Activated CD8-positive, alpha-beta T cell treated with anti-CD3 and anti-CD28 coated beads, Interleukin-2, amount 10 ng/mL, durations not matched to agents 7 days and 5 days (primary cell): ENCODE measurements at regions not wholly inside any gene's neighbourhood (a gene's known extent, or its start where the extent isn't known, plus 50 kb on each side); places are given as distances from the start of the nearest gene placed in this dataset.

Source experiments
- ATAC-seq: fragments of 150-1000 bp; cut with Tn5 transposase; one replicate; pipeline ENCODE4 v1.10.0; 2021; ENCODE audit warnings: moderate library complexity
- CTCF ChIA-PET: fragments of 350-600 bp; sonication (Branson Sonifier 250); formaldehyde crosslinking; loops from one replicate; lab custom pipeline; 2021; ENCODE audit warnings: antibody characterized with exemption; lab: Charles Lee
- POLR2A ChIA-PET: fragments of 350-600 bp; sonication (Branson Sonifier 250); formaldehyde crosslinking; loops from one replicate; lab custom pipeline; 2021; ENCODE audit warnings: antibody characterized with exemption; lab: Charles Lee
- DNase-seq: peaks from one replicate; pipeline ENCODE4 v3.0.0-alpha.2; 2020
- H3K27ac Mint-ChIP-seq: one replicate; pipeline ENCODE4 v1.8.0; 2021; ENCODE audit warnings: mild to moderate bottlenecking, mixed read lengths
- H3K27me3 Mint-ChIP-seq: one replicate; pipeline ENCODE4 v1.8.0; 2021; ENCODE audit warnings: low read depth, mixed read lengths
- H3K36me3 Mint-ChIP-seq: one replicate; pipeline ENCODE4 v1.8.0; 2021; ENCODE audit warnings: low read depth, mixed read lengths
- H3K4me1 Mint-ChIP-seq: one replicate; pipeline ENCODE4 v1.8.0; 2021; ENCODE audit warnings: low read depth, mixed read lengths
- H3K4me3 Mint-ChIP-seq: one replicate; pipeline ENCODE4 v1.8.0; 2021; ENCODE audit warnings: mild to moderate bottlenecking, mixed read lengths
- H3K9me3 Mint-ChIP-seq: one replicate; pipeline ENCODE4 v1.8.0; 2022; ENCODE audit warnings: mixed read lengths; ENCODE audit not compliant: insufficient read depth

- CTCF ChIA-PET = no interaction called here
- POLR2A ChIA-PET = no interaction called here
Observed at GRCh38 chr6:104326173-104327001, 533.3 kb downstream of the HACE1 start.

DNA sequence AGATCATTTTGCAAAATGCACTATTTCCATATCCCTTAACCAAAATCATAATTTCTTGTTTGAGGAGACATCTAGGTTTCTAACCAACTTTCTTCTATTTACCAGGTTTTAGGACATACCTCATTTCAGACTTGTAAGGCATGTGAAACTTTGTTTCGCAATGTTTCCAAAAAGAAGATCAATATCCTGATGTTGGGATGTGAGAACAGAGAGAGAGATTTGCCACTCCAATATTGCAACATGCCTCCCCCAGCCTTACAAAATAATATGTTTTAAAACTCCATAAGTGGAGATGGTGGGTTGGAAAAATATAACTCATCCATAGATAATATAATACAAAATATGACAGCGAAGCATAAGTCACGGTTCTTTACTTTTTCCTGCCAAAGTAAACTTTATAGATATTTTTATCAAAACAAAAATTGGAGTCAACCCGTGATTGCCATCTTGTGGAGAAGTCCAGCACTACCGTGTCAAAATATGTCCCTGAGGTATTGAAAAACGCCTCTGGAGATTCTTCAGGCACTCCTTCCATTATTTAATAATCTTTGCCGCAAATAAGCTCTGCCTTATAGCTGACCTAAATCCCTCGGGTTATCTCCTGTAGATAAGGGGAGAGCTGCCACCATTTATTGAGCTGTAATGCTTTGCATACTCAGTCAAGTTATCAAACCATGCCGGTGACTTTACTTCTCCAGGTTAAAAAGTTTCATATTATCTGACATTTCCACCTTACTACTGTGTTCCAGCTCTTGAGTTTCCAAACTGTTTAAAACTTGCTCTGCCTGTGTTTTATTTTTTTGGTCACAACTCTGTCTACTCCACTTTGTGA, 534.2 kb downstream of the HACE1 start:
- ATAC-seq (no peak), DNase-seq (no peak)
- Mint-ChIP-seq H3K36me3 (no peaks in the 10 kb centered on the region), H3K27ac (no peak overlapping the region), H3K4me3 (no peak overlapping the region), H3K4me1 (no peaks in the 10 kb centered on the region), H3K9me3 (no peaks in the 10 kb centered on the region), H3K27me3 (no peaks in the 10 kb centered on the region)
- ChIA-PET POLR2A (no interaction called here), CTCF (no interaction called here)

More at GRCh38 chr6:104326173-104327001, 533.3 kb downstream of the HACE1 start:
- Mint-ChIP-seq H3K9me3 (no peaks in the 10 kb centered on the region), H3K27ac (no peak overlapping the region), H3K4me1 (no peaks in the 10 kb centered on the region), H3K36me3 (no peaks in the 10 kb centered on the region), H3K27me3 (no peaks in the 10 kb centered on the region), H3K4me3 (no peak overlapping the region)
- DNase-seq (no peak), ATAC-seq (no peak)

DNA sequence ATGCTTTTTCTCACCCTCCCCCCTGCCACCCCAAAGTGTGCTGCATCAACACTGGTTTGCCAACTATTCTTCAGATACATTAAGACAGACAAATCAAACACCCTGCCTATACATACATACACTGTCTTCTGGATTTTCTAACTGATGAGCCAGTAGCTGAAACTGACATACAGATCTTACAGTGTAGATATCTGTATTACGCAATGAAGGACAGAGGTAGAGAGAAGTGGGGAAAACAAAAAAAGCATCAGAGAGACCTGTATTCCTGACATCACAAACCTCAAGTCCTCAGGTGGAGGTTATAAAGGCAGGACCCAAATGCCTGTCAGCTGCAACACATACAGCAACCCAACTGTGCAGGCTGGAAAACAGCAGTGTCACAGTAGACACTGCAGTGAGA, 535.4 kb downstream of the HACE1 start:
- DNase-seq = no peak
- H3K27ac Mint-ChIP-seq = no peak overlapping the region
- POLR2A ChIA-PET = no interaction called here
- H3K4me1 Mint-ChIP-seq = no peaks in the 10 kb centered on the region
- CTCF ChIA-PET = no interaction called here
- no peaks in the 10 kb centered on the region for H3K36me3 Mint-ChIP-seq
- no peak for ATAC-seq
- no peak overlapping the region for H3K4me3 Mint-ChIP-seq
- H3K27me3 Mint-ChIP-seq = no peaks in the 10 kb centered on the region
- H3K9me3 Mint-ChIP-seq = no peaks in the 10 kb centered on the region

GRCh38 chr6:104322841-104323240, 536.9 kb downstream of the HACE1 start:
- ATAC-seq = no peak
- H3K4me3 Mint-ChIP-seq = no peak overlapping the region
- no peak overlapping the region for H3K27ac Mint-ChIP-seq
- ChIA-PET POLR2A (no interaction called here), CTCF (interaction anchor here (1.2 kb wide), 1 partner anchor 203 kb away, joined by 3 read pairs; no protein-coding TSS in a partner anchor)
- no peak for DNase-seq
- no peaks in the 10 kb centered on the region for H3K27me3 Mint-ChIP-seq
- no peaks in the 10 kb centered on the region for H3K9me3 Mint-ChIP-seq
- H3K36me3 Mint-ChIP-seq = no peaks in the 10 kb centered on the region
- no peaks in the 10 kb centered on the region for H3K4me1 Mint-ChIP-seq

DNA sequence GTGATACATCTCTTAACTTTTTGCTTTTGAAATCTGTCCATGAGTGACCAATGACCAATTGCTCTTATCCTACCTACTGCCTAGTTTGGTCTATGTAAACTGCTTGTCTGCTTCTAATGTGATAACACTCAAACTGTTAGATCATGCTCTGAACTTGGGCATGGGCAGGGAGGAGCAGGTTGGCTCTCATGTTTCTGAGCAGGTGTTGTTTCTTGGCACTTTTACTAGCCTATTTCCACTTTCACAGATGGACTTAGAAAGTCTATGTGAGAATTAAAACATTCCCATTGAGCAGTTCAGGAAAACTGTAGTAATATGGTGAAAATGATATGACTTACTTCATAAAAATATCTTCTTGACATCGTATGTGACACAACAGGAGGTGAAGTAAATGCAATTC, 538.4 kb downstream of the HACE1 start:
- no peaks in the 10 kb centered on the region for H3K27me3 Mint-ChIP-seq
- H3K36me3 Mint-ChIP-seq = no peaks in the 10 kb centered on the region
- no peaks in the 10 kb centered on the region for H3K9me3 Mint-ChIP-seq
- no peak overlapping the region for H3K27ac Mint-ChIP-seq
- ChIA-PET POLR2A (no interaction called here), CTCF (no interaction called here)
- no peak overlapping the region for H3K4me3 Mint-ChIP-seq
- no peaks in the 10 kb centered on the region for H3K4me1 Mint-ChIP-seq
- DNase-seq (no peak), ATAC-seq (no peak)

GRCh38 chr6:104320896-104321295, 538.8 kb downstream of the HACE1 start:
- DNase-seq (no peak), ATAC-seq (no peak)
- H3K27ac Mint-ChIP-seq = no peak overlapping the region
- H3K36me3 Mint-ChIP-seq = no peaks in the 10 kb centered on the region
- ChIA-PET CTCF (no interaction called here), POLR2A (no interaction called here)
- H3K27me3 Mint-ChIP-seq = no peaks in the 10 kb centered on the region
- H3K4me3 Mint-ChIP-seq = no peak overlapping the region
- no peaks in the 10 kb centered on the region for H3K9me3 Mint-ChIP-seq
- no peaks in the 10 kb centered on the region for H3K4me1 Mint-ChIP-seq

DNA sequence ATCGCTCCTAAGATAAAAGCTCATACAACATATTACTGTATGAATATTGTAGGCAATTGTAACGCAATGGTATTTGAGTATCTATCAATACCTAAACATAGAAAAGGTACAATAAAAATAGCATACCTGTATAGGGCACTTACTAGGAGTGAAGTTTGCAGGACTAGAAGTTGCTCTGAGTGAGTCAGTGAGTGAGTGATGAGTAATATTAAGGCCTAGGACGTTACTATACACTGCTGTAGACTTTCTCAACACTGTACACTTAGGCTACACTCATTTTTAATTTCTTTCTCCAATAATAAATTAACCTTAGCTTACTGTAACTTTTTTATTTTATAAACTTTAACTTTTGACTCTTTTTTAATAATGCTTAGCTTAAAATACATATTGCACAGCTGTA, 546.9 kb downstream of the HACE1 start:
- Mint-ChIP-seq H3K27ac (no peak overlapping the region), H3K36me3 (no peaks in the 10 kb centered on the region), H3K9me3 (no peaks in the 10 kb centered on the region), H3K4me1 (no peaks in the 10 kb centered on the region), H3K4me3 (no peak overlapping the region), H3K27me3 (no peaks in the 10 kb centered on the region)
- DNase-seq (no peak), ATAC-seq (no peak)
- CTCF ChIA-PET = no interaction called here
- POLR2A ChIA-PET = no interaction called here

DNA sequence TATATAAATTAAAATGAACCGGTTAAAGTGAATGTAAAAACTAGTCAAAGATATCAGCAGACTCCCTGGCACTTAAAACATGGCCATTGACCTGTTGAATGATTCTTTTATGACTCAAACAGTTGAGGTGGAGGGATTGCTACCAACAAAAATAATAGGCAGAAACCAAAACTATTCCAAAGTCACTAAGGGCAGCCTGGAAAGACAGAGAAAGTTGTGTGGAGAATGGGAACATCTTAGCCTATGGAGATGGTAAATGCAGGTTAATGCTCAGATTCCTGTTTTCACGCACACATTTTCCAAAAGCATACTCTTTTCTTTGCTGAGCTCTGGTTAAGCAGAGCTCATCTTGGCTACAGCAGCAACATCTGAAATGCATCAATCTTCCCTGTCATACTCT, 553.5 kb downstream of the HACE1 start:
- no peak overlapping the region for H3K27ac Mint-ChIP-seq
- no peaks in the 10 kb centered on the region for H3K9me3 Mint-ChIP-seq
- DNase-seq (no peak), ATAC-seq (no peak)
- no peaks in the 10 kb centered on the region for H3K4me1 Mint-ChIP-seq
- no peaks in the 10 kb centered on the region for H3K36me3 Mint-ChIP-seq
- no peak overlapping the region for H3K4me3 Mint-ChIP-seq
- ChIA-PET POLR2A (no interaction called here), CTCF (no interaction called here)
- no peaks in the 10 kb centered on the region for H3K27me3 Mint-ChIP-seq

GRCh38 chr6:104305206-104305605, 554.5 kb downstream of the HACE1 start:
- Mint-ChIP-seq H3K36me3 (no peaks in the 10 kb centered on the region), H3K4me1 (no peaks in the 10 kb centered on the region), H3K4me3 (no peak overlapping the region), H3K27ac (no peak overlapping the region), H3K27me3 (no peaks in the 10 kb centered on the region), H3K9me3 (no peaks in the 10 kb centered on the region)
- DNase-seq (no peak), ATAC-seq (no peak)
- POLR2A ChIA-PET = no interaction called here
- CTCF ChIA-PET = no interaction called here

DNA sequence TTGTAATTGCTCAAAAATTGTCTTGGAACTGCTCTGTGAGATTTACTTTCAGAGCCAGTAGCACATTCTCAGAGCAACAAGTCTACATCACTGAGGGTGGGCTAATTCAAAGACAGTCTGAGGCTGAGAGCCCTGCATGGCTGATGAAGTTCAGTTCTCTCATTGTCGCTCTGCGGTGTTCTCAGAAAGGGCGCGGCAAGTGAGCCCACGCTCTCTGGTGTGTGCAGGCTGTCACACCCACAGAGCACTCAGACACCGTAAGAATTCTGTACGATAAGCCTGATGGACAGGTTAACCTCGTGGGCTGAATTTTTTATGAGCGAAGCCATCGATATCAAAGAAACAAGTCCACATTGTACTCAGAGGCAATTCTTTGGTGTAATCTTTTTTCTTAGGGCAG, 557.8 kb downstream of the HACE1 start:
- no peak overlapping the region for H3K27ac Mint-ChIP-seq
- no peaks in the 10 kb centered on the region for H3K36me3 Mint-ChIP-seq
- CTCF ChIA-PET = no interaction called here
- DNase-seq = no peak
- H3K9me3 Mint-ChIP-seq = no peaks in the 10 kb centered on the region
- POLR2A ChIA-PET = no interaction called here
- no peaks in the 10 kb centered on the region for H3K27me3 Mint-ChIP-seq
- H3K4me3 Mint-ChIP-seq = no peak overlapping the region
- no peak for ATAC-seq
- no peaks in the 10 kb centered on the region for H3K4me1 Mint-ChIP-seq

DNA sequence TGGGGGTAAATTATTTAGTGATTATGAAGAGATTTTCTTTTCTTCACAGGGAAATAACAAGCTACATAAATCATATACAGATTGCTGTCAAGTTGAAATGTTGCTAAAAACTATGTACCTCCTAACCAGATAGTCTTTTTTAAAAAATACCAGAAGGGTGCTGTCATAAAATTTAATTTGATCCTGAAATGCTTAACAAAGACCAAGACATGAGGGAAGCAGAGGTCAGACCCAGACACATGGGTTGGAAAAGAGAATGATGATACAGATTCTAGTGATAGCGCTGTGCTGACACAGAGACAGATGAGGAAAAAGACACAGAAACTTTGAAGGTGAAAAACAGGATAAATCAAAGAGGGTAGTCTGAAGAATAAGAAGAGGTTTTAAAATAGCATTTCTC, 573.1 kb downstream of the HACE1 start:
- H3K27me3 Mint-ChIP-seq = no peaks in the 10 kb centered on the region
- H3K36me3 Mint-ChIP-seq = no peaks in the 10 kb centered on the region
- DNase-seq (no peak), ATAC-seq (no peak)
- H3K4me3 Mint-ChIP-seq = no peak overlapping the region
- H3K9me3 Mint-ChIP-seq = no peaks in the 10 kb centered on the region
- POLR2A ChIA-PET = no interaction called here
- H3K27ac Mint-ChIP-seq = no peak overlapping the region
- H3K4me1 Mint-ChIP-seq = no peaks in the 10 kb centered on the region
- CTCF ChIA-PET = no interaction called here

DNA sequence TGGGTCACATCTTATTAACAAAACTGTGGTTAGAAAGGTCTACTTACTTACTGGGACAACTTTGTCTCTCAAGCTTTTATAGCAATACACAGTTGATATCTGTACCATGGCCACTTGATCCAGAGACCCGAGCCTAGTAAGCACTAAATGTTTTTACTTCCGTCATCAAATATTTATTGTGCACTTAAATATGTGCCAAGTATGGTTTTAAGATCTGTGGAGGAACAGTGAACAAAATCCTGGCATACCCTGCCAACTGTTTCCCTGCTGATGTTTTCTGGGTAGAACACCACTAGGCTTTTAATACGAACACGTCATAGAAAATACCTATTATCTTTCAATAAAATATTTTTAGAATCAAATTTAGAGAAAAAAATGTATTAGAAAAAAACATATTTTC, 574.8 kb downstream of the HACE1 start:
- Mint-ChIP-seq H3K9me3 (no peaks in the 10 kb centered on the region), H3K27ac (no peak overlapping the region)
- POLR2A ChIA-PET = no interaction called here

More for the DNA sequence above, 574.8 kb downstream of the HACE1 start:
- H3K27me3 Mint-ChIP-seq = no peaks in the 10 kb centered on the region
- H3K4me3 Mint-ChIP-seq = no peak overlapping the region
- ATAC-seq (no peak), DNase-seq (no peak)
- H3K4me1 Mint-ChIP-seq = no peaks in the 10 kb centered on the region
- H3K36me3 Mint-ChIP-seq = no peaks in the 10 kb centered on the region
- CTCF ChIA-PET = no interaction called here
